ENCODE measurements at regions not wholly inside any gene's neighbourhood (a gene's known extent, or its start where the extent isn't known, plus 50 kb on each side); places are given as distances from the start of the nearest gene placed in this dataset.

GRCh38 chr2:181780047-181780651 lies 99.8 kb upstream of the NEUROD1 start:
- TF ChIP-seq REST (IDR thresholded peaks at IDR 0.05; ENCODE audit: insufficient read depth in 1 of 2, low read depth in 2 of 2, low read length in 2 of 2) (no peak), TAF1 (IDR thresholded peaks at IDR 0.05; ENCODE audit: borderline replicate concordance, insufficient read depth, low read length) (no peak)

Measured in PFSK-1 (cell line).